Heart left ventricle (tissue), 13 donors: ENCODE measurements at regions not wholly inside any gene's neighbourhood (a gene's known extent, or its start where the extent isn't known, plus 50 kb on each side); places are given as distances from the start of the nearest gene placed in this dataset.
A peak's percentile ranks its signal among the peaks of the same experiment; 100 is the strongest.

Experiments used
- CTCF ChIP-seq, 12 donors: fragments of 200-600 bp; sonication (generic) in 4 of 12; IDR thresholded peaks; one replicate each; pipeline versions ENCODE4 v1.5.0 to v1.8.0; 2018 to 2022; ENCODE audit warnings: antibody characterized with exemption in 12 of 12, mild to moderate bottlenecking in 5 of 12
- POLR2A ChIP-seq, 2 donors: fragments of 450-650 bp; IDR thresholded peaks; one replicate each; pipeline ENCODE4 v1.6.1; 2017; ENCODE audit warnings: antibody characterized with exemption in 2 of 2, mild to moderate bottlenecking in 2 of 2, moderate library complexity in 2 of 2
- donor health status: ischemic (EF 13 %, LVEDD 7.1; RV severe dilation, severe dysfunction).
- donor health status: DM: no; HTN: yes; CAD: no.
- donor health status: DM: no; HTN: no; CAD: no.
- donor health status: ischemic (EF 25% LVEDD 6.9; RV normal size, moderate dysfunction).
- donor health status: ischemic (EF 25% LVEDD 5.7; RV mildly dilated, moderate dysfunction).
- donor health status: ischemic (EF 35%, LVEDD 5.7; RV mildly dilated, moderate dysfunction).
- donor health status: nonischemic (EF 11% LVEDD 7.7; RV severe dilation, severe dysfunction).
- donor health status: DM: yes; HTN: yes; CAD: no.
- donor health status: PGD.
- donor health status: ischemic (EF 29% LVEDD 5.4; RV normal size, mild dysfunction).
- donor health status: nonischemic (EF 23%, LVEDD 6.1; RV moderate dilation, normal function).

GRCh38 chr13:97109841-97110492 is 112.2 kb upstream of the MBNL2 start:
- peak; percentile 96 to 100 (median 98) for TF ChIP-seq CTCF (IDR thresholded peaks at IDR 0.05)
- no peak for TF ChIP-seq POLR2A (IDR thresholded peaks at IDR 0.05)
